NCI-H146 (cell line): ENCODE measurements at regions not wholly inside any gene's neighbourhood (a gene's known extent, or its start where the extent isn't known, plus 50 kb on each side); places are given as distances from the start of the nearest gene placed in this dataset.

Experiments used
- DNase-seq: peaks from one replicate; lab custom pipeline; 2025; lab: John Stamatoyannopoulos, UW

GRCh38 chr2:56102098-56102497 lies 81.7 kb upstream of the CCDC85A start:
- DNase-seq: peak; percentile 19

- DNase-seq: no peak
These were observed 80.9 kb upstream of the CCDC85A start for GRCh38 chr2:56102866-56103265.

GRCh38 chr2:56104962-56105361 lies 78.8 kb upstream of the CCDC85A start:
- DNase-seq: no peak

- DNase-seq: no peak
These were observed 76.1 kb upstream of the CCDC85A start for GRCh38 chr2:56107502-56108220.

GRCh38 chr2:56108806-56109205 lies 75.0 kb upstream of the CCDC85A start:
- peak; percentile 60 for DNase-seq

- peak; percentile 21 for DNase-seq
These were observed 73.8 kb upstream of the CCDC85A start for GRCh38 chr2:56109994-56110393.

- peak; percentile 46 for DNase-seq
These were observed 70.3 kb upstream of the CCDC85A start for GRCh38 chr2:56113382-56113975.

GRCh38 chr2:56117764-56118163 lies 66.0 kb upstream of the CCDC85A start:
- DNase-seq: no peak

GRCh38 chr2:56118474-56118873 lies 65.3 kb upstream of the CCDC85A start:
- peak; percentile 25 for DNase-seq

- peak; percentile 4 for DNase-seq
These were observed 61.8 kb upstream of the CCDC85A start for GRCh38 chr2:56121995-56122394.

GRCh38 chr2:56123538-56123937 lies 60.3 kb upstream of the CCDC85A start:
- no peak for DNase-seq

GRCh38 chr2:56127010-56127409 lies 56.8 kb upstream of the CCDC85A start:
- DNase-seq: no peak

- DNase-seq: peak; percentile 97
These were observed 56.2 kb upstream of the CCDC85A start for GRCh38 chr2:56127463-56128152.

- peak; percentile 74 for DNase-seq
These were observed 55.6 kb upstream of the CCDC85A start for GRCh38 chr2:56128235-56128634.

- peak; percentile 21 for DNase-seq
These were observed 53.2 kb upstream of the CCDC85A start for GRCh38 chr2:56130463-56131070.

GRCh38 chr2:56132138-56132537 lies 51.7 kb upstream of the CCDC85A start:
- DNase-seq: peak; percentile 75

- DNase-seq: no peak
These were observed 50.3 kb upstream of the CCDC85A start for GRCh38 chr2:56133441-56133840.

GRCh38 chr2:56133931-56134629 lies 49.7 kb upstream of the CCDC85A start:
- no peak for DNase-seq
